ENCODE measurements at regions not wholly inside any gene's neighbourhood (a gene's known extent, or its start where the extent isn't known, plus 50 kb on each side); places are given as distances from the start of the nearest gene placed in this dataset.

DNA sequence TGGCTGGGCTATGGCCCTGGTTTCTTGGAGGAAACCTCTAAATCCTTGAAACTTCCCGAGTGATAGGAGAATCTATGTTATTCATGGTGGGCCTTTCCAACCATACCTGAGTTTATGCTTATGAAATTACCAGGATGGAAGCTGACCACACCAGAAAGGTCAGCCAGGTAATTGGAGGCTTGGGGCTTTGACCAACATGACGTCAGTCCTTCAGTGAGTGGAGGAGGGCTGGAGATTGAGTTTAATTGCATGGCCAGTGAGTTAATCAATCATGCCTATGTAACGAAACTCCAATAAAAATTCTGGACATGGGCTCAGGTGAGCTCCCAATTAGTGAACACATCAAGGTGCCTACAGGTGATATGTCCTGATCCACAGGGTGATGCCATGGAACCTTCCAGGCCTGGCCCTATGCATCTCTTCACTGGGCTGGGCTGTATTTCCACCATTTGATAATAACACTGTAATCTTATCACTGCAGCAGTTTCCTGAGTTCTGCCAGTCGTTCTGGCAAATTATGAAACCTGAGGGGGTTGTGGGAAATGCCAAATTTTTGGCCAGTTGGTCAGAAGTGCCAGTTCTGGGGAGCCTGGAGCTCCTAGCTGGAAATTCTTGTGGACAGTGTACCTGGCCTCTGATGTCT is 106.5 kb downstream of the CDH26 start:
- DNase-seq (ENCODE audit: extremely low read depth, low read depth): no peak

DNA sequence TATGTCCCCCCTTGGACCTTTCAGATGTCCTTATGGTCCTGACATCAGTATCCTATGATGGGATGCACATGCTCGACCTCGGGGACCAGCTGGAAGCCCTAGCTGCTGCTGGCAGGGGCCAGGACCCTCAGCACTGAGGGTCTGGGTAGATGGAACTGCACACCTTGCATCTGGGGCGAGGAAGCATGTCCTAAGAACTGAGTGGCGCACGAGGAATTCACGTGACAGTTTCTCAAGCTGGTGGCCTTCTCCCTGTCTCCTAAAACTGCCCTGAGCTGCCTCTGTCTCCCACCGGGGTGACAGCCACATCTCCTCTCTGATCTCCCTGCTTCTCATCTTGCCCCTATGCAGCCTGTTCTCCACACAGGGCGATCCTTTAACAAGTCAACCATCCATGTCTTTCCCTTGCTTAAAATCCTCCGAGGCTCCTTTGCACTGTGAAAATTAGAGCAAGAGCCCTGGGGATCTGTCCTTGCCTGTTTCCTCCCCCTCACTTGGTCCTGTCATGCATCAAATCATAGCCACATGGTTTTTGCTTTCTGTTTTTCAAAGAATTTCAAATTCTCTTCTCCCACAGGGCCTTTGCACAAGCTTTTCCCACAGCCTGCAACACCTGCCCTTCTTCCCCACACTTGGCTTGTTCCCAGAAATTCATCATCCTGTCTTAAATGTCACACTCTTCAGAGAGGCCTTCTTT is 107.7 kb downstream of the CDH26 start:
- DNase-seq (ENCODE audit: extremely low read depth, low read depth): no peak

DNA sequence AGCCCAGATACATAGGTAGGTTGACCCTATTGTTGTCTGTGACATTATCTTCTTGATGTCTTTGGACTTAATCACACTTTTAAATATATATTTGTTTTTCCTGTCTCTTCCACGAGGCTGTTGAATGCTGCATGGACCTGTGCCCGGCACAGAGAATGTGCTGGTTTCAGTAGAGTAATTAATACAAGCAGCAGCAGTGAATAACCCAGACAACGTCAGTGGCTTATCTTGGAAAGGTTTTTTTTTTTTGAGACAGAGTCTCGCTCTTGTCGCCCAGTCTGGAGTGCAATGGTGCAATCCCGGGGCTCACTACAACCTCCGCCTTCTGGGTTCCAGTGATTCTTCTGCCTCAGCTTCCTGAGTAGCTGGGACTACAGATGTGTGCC is 108.2 kb downstream of the CDH26 start:
- no peak for DNase-seq (ENCODE audit: extremely low read depth, low read depth)

DNA sequence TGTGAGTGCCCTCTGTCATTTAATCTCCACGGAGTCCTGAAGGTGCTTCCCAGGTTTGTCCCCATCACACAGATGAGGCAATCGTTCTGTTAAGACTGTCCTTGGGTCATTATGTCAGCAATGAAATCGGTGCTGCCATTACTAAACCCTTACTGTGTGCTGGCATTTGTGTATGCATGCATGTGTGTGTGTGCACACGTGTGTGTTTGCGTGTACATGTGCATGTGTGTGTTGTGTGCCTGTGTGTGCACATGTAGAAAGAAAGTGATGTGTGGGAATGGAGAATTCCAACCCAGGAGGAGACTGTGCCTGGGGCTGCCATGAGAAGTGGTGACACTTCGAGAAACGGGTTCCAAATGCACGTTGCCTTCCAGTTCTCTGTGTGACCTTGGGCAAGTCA is 110.3 kb downstream of the CDH26 start:
- DNase-seq (ENCODE audit: extremely low read depth, low read depth): no peak

DNA sequence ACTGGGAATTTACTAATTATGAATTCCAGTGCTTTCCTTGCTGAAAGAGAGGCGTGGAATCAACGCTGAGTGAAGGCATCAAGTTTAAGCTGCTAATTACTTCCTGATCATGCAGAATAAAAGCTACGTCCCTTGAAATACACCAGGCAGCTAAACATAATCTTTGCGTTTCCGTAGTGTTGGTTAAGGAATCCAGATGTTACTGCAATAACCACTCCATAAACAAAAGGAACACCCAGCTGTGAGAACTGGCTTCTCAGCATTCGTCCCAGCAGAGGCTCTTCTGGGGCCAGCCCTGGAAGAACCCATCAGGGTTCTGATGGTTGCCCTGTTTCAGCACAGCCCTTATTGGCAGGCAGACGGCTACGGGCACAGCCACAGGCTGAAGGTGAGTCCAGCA is 111.4 kb downstream of the CDH26 start:
- no peak for DNase-seq (ENCODE audit: extremely low read depth, low read depth)

DNA sequence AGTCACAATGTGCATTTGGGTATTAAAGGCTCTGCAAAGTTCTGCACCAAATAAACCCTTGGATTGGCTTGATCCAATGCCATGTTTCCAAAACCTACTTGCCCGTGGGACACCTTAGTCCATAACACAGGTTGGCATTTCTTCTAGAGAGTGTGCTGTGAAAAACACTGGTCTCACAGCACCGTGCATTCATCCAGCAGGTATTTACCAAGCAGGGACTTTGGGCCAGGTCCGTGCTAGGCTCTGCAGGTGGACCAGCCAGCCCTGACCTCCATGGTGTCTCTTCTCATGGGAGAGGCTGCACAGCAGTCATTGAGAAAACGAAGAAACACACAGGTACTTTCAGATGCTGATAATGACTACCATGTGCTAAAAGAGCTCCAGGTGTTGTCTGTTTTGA is 112.6 kb downstream of the CDH26 start:
- no peak for DNase-seq (ENCODE audit: extremely low read depth, low read depth)

DNA sequence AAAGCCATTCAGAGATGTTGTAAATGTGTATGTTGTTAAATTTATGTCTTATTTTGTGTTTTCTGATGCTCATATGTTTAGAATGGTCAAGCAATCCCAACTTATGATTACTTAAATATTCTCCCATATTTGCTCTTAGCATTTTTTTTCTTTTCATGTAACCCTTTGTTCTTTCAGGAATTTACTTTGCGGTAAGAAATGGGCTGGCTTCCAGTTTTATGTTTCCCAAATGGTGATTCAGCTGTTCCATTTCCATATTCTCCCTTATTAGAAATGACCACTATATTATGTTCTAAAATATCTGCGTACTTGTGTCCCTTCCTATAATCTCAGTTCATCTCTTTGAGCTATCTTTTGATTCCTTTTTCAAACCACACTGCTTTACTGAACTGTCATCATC is 113.7 kb downstream of the CDH26 start:
- no peak for DNase-seq (ENCODE audit: extremely low read depth, low read depth)

DNA sequence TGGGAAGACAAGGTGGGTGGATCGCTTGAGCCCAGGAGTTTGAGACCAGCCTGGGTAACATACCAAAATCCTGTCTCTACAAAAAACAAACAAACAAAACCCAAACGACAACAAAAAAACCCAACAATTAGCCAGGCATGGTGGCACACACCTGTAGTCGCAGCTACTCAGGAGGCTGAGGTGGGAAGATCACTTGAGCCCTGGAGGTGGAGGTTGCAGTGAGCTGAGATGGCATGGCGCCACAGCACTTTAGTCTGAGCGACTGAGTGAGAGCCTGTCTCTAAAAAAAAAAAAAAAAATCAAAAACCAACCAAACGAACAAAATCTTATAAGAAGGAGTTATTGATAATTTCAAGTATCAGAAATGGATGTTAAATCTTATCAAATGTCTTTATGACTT is 114.9 kb downstream of the CDH26 start:
- no peak for DNase-seq (ENCODE audit: extremely low read depth, low read depth)

DNA sequence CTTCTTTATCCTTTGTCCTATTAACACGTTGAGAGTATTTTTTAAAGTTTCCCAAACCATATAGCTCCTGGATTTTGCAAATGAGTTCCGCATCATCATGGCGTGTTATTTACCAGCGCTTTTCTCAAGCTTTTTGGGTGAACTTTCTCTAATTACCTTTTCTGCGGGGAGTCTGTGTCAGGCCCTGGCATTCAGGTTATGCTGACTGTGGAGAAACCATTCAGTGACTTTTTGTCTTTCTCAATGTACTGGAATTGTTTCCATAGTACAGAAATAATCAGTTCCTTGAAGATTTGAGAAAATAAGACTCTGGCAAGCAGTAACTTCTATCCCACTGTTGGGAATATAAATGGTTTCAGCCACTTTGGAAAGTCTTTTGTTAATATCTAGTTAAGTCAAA is 115.3 kb downstream of the CDH26 start:
- DNase-seq (ENCODE audit: extremely low read depth, low read depth): no peak

DNA sequence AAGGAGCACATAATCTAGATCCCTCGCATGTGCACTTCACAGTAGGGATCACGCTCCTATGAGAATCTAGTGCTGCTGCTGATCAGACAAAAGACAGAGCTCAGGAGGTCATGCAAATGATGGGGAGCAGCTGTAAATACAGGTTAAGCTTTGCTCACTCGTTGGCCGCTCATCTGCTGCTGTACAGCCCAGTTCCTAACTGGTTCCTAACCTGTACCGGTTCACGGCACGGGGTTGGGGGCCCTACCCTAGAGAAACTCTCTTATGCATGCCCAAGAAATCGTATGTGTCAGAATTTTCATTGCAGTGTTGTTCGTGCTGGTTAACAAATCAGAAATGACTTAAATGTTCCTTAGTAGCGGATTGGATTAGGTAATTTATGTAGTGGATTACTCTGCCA is 116.1 kb downstream of the CDH26 start:
- DNase-seq (ENCODE audit: extremely low read depth, low read depth): no peak

DNA sequence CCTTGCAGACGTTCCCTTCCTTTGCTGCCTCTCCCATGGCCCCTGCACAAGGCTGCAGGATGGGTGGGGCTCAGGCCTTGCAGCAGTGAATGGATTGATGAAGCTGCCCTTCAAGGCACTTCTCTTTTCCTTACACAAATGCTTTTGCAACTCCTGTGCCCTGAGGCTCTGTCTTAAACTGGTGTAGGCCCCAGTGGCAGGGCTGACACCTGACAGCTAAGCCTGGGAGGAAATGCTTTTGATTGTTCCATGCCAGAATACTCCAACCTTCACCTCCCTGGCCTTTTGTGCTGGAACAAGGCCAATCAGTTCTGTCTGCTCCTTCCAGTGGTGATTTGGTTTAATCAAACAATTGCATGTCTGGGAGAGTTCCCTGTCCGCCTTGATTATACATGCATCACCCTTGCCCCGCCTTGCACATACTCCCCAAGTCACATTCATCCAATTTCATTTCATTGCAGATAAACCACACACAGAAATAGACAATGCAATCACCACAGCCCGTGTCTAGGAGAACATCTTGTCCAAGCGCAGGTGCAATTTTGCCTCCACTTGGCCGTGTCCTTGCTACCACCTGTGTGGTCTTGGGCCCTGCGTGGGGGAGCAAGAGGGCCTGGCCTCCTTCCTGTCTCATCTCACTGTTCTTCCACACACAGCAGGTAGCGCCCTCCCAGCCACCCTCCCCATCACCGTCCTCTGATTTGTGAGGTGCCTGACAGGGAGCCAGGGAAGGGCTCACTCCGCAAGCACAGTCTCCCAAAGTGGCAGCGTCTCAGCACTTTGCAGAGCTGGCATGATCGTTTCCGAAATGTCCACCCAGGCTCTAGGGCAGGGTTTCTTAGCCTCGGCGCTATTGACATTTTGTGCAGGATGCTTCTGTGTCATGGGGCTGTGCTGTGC is 120.4 kb downstream of the CDH26 start:
- no peak for DNase-seq (ENCODE audit: extremely low read depth, low read depth)

DNA sequence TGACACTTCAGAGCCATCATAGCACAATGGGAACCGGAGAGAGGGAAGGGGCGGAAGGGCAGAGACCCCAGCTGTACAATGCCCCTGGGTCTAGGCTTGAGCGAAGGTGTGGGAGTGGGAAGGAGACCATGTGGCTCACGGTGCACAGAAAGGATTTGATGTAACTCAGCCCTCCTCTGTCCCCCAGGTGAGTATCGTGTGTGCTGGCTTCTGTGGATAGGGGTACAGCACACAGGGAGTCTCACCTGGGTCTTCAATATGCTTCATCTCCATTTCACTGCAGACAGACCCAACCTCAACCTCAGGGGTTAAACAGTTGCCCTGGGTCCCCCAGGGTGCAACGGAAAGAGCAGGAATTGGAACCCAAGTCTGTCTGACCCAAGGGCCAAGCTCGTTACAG is 122.2 kb downstream of the CDH26 start:
- DNase-seq (ENCODE audit: extremely low read depth, low read depth): no peak

DNA sequence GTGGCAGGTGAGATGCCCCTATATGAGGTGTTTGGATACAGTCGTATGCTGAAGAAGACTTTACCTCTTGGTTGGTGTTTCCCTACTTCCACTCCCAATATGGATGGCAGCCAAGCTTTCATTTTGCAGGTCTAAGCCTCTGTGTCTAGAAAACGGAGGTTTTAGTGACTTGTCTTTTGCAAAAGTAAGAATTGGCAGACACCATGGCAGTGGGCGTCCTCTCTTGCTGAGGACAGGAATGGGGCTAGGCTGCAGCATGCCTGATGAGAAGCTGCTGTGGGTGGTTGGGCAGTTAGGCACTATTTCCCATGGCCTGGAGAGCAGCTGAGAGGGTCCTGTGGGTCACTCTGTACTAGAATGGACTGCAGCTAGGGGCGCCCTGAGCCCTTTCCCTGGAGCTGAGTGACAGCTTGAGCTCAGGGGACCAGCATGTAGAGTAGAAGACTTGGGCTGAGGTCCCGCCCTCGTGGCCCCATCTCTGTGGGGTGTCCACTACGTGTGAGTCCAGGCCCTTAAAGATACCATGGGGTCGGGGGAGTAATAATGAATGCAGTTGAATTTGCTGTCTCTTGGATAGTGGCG is 127.4 kb downstream of the CDH26 start:
- no peak for DNase-seq (ENCODE audit: extremely low read depth, low read depth)

DNA sequence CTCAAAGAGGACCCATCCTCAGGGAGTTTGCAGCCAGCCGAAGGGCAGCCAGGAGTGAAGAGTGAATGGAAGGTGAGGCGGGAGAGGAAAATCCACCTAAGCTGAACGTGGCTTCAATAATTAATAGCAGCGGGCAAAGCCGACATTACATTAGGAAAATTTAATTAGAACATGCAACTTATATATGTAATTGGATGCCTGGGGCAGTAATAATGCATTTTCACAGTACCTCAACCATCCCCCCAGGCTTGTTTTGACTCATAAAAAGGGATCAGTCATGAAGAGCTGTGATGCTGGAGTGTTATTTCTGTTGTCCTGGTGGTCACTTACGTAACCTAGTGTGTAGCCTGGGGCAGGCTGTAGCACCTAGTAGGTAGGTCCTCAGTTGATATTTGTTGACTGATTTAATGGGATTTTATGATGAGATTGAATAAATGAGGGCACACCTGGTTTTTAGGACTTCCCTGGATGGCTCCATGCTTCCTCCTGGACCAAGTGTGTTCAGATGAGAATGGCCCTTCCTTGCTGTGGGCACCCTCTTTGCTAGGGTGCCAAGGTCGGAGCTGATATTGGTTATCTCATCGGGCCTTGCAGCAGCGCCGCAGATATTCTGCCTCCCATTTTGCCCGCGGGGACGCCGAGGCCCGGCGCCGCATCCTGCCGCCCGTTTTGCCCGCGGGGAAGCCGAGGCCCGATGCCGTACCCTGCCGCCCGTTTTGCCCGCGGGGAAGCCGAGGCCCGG is 128.8 kb downstream of the CDH26 start:
- no peak for DNase-seq (ENCODE audit: extremely low read depth, low read depth)

DNA sequence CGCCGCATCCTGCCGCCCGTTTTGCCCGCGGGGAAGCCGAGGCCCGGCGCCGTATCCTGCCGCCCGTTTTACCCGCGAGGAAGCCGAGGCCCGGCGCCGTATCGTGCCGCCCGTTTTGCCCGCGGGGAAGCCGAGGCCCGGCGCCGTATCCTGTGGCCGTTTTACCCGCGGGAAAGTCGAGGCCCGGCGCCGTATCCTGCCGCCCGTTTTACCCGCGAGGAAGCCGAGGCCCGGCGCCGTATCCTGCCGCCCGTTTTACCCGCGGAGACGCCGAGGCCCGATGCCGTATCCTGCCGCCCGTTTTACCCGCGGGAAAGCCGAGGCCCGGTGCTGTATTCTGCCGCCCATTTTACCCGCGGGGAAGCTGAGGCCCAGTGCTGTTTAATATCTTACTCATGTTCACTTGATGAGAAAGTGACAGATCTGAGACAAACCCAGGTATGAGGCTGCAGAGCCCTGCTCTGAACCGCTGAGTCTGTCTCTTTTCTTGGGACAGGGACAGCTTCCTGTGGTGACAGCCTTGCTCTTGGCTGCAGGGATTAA is 129.4 kb downstream of the CDH26 start:
- DNase-seq (ENCODE audit: extremely low read depth, low read depth): no peak

DNA sequence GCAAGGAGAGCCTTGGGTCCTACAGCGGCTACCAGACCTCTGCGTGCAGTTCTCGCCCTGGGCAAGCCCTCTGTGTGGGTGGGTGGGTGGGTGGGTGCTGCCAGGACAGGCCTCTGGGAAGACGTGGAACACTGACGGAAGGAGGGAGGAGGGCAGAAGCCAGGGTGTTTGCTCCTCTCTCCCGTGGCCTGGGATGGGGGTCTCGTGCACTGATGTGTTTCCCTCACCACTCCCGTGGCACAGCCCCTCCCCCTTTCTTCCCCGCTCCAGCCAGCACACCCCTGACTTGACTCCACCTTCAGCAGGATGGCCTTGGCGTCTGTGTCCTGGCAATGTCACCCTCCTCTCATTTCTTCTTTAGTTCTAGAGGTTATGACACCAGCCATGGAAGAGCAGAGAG is 130.0 kb downstream of the CDH26 start:
- DNase-seq (ENCODE audit: extremely low read depth, low read depth): no peak

DNA sequence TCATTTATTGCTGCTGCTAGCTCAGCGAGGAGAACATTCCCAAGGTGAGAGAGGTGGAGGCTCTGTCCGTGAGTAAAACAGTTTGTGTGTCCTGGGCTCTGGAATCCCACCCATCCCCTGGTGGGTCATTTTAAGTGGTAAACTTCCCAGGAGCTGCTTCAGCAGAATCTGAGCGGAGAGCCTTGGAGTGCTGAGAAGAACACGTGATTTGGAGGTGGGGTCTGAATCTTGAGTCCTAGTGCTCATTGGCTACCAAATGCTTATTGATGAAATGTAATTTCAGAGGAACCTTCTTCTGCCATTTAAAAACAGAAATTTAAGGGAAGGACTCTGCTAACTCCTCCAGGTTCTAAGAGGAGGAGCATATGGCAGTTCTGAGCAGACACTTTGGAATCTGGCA is 132.4 kb downstream of the CDH26 start:
- DNase-seq (ENCODE audit: extremely low read depth, low read depth): no peak

DNA sequence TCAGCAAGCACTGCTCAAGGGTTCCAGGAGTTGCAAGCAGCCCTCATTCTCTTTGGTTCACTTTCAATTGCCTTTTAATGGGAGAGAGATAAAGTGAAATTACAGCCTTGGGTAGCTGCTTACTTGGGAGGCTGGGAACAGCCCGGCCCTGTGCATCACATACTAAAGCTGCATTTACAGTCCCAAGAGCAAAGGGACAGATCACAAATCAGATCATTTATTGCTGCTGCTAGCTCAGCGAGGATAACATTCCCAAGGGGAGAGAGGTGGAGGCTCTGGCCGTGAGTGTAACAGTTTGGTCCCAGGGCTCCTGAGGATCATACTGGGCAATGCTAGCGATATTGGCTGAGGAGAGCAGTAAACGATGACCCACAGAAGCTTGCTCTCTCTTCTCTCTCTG is 133.1 kb downstream of the CDH26 start:
- DNase-seq (ENCODE audit: extremely low read depth, low read depth): no peak

DNA sequence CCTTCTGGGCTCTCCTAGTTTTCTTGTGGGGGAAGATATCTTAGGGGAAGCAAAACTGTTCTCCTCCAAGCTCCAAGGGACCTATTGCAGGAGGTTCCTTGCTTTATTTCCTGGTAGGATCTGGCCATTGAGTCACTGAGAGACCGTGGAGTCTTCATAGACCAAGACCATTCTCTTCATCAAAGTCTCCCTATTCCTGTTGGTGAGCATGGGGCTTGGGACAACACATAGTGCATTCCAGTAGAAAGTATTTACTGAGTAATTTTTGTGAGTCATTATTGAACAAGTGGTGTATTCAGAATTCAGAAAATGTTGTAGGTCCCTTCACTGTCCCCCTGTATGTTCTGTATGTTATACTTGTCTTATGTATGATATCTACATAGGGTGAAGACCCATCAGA is 133.6 kb downstream of the CDH26 start:
- no peak for DNase-seq (ENCODE audit: extremely low read depth, low read depth)

DNA sequence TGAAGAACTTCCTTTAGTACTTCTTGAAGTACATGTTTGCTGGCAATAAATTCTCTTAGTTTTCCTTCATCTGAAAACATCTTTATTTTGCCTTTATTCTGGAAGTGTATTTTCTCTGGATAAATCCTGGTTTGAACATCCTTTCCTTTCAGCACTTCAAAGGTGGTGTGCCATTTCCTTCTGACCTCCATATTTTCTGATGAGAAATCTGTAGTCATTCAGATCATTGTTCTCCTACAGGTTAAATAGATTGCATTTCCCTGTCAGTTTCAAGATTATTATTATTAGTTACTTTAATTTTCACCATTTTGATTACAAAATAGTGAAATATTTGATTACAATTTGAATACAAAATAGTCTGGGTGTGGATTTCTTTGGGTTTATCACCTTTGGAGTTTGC is 134.5 kb downstream of the CDH26 start:
- DNase-seq (ENCODE audit: extremely low read depth, low read depth): no peak

DNA sequence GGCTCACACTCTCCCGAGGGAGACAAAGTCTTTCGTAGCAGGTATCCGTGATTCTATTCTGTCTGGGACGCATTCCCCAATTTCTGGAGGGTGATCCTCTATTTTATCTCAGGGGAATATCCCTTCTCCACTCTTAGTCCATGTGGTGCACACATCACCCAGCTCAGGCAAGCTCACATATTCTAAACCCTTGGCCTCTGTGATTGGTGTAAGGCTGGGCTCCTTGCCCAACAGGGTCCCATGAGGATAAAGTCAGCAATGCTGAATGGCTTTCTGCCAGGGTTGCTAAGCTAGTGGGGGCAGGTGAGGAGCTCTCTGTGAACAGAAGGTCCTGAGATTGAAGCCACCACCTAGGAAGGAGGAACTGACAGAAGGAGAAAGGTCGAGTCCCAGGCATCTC is 137.2 kb downstream of the CDH26 start:
- DNase-seq (ENCODE audit: extremely low read depth, low read depth): no peak

Data from NCI-H460 (cell line).